SH-SY5Y (cell line): ENCODE measurements at regions not wholly inside any gene's neighbourhood (a gene's known extent, or its start where the extent isn't known, plus 50 kb on each side); places are given as distances from the start of the nearest gene placed in this dataset.

Experiments used
- GATA2 ChIP-seq: IDR thresholded peaks from 2 replicates; pipeline ENCODE4 v1.6.1; 2011; ENCODE audit warnings: mild to moderate bottlenecking, low read depth, low read length
- GATA3 ChIP-seq: IDR thresholded peaks from 2 replicates; pipeline ENCODE4 v1.6.1; 2011; ENCODE audit warnings: low read depth, mild to moderate bottlenecking, low read length, moderate library complexity

DNA sequence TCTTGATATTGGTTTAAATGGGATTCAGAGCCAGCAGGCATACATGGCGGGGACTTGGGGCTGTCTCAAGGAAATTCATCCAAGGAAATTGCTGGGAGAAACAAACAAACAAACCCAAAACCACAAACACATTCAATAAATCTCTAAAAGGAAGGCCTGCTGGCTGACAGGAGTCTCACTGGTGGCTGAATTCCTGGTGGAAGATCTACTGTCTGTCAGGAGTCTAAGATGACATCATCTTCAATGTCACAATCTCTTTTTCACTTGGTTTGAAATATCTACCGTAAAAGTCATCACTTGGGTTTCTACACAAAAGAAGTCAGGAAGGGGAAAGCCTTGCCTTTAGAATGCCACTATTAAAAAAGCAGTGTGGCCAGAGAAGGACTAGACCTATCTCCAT, 87.9 kb downstream of the KLF5 start:
- TF ChIP-seq GATA2 (no peak), GATA3 (no peak)
